ENCODE measurements at regions not wholly inside any gene's neighbourhood (a gene's known extent, or its start where the extent isn't known, plus 50 kb on each side); places are given as distances from the start of the nearest gene placed in this dataset.
"Not testable (repeated sequence)": the region's sequence is repeated elsewhere in the genome, so short reads cannot be mapped to it uniquely, and the experiment has no call there.

DNA sequence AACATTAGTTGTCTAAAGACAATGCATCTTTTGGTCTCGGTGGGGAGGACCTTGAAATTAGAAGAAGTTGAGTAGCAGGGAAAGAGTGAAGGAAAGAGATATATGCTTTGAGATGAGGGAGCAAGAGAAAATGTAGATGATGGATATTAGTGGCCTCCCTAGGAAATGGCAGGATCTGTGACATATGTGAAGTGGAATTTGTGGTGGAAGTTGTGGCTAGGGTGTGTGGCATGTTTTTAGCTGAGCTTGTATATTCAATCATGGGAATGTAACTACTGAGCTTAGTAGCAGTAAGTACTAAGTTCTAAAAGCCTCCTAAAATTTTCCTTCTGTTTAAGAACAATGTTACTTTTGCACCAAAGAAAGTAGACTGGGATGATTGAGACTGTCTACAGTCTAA, 382.8 kb upstream of the CTSO start:
- FAIRE-seq (no peak), DNase-seq (ENCODE audit: insufficient read length, low spot score) (no peak)

DNA sequence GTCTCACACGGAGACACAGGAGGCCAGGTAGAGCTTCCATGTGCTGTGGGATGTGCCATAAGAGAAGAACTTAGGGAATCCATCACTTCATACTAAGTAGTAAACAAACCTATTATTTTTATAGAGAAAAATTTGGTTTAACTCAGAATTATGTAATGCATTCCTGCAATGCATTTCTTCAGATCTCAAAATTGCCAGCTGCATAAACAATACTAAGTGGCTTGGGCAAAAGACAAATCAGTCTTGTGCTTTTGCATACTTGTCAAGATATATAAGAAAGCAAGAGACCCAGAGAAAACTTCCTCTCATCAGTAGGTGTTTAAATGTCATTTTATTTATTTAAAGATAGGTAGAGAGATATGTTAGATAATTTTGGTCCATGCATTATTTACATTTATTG, 382.1 kb upstream of the CTSO start:
- no peak for FAIRE-seq
- no peak for DNase-seq (ENCODE audit: insufficient read length, low spot score)

DNA sequence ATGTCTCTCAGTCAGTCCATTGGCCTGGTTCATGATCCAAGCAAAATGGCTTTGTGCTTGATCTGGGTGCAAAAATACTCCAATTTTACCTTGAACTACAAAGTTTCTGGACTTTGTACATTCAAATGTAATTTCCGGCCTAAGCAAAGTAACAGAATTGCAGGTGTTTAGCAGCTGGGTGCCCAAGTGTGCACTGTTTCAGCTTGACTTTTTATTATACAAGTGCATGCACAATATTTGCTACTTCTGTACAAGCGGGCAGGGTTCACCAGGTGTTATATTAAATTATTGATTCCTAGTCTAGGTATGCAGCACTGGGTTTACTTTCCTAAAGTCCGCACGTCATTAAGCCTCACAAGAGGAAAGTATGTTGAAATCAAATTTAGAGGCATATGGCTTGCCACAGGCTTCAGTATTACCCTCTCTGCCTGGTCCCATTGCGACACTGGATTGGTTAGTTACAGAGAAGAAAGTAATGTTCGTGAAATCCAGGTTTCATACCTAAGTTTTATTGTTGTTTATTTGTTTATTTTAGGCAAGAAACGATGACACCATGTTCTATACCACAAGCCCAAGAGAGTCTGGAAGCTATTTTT, 376.9 kb upstream of the CTSO start:
- DNase-seq (ENCODE audit: insufficient read length, low spot score) (no peak), FAIRE-seq (no peak)

DNA sequence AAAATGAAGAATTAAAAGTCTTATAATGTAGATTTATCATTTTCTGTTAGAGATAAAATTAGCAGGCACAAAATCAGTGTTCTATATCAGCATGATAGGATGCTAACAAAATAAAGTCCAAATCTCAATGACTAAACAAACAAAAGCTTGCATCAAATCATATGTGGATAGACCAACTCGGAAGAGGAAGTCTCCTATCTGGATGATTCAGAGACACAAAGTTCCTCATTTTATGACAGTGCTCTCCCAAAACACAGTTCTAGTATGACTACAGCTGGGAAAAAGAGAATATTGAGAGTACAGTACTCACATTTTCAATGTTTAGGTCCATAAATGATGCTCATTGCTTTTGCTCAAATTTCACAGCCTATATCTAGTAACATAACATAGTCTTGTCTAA, 376.1 kb upstream of the CTSO start:
- no peak for FAIRE-seq
- DNase-seq (ENCODE audit: insufficient read length, low spot score): no peak

DNA sequence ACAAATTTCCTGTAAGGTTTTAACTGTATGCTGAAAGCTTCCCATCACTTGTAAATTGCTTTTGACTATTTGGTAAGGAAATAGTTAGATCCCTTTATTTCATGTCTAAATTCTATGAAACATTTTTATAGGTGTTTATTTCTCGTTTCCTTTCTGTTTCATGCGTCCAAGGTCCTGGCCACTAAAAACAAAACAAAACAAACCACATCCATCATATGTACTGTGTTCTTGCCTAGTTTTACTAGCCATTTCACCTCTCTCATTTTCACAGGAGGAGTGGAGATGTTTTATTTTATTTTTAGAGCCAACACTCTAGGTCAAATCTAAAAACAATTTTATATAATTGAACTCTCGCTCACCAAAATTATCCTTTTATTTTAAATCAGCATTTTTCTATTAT, 375.2 kb upstream of the CTSO start:
- FAIRE-seq (no peak), DNase-seq (ENCODE audit: insufficient read length, low spot score) (no peak)

DNA sequence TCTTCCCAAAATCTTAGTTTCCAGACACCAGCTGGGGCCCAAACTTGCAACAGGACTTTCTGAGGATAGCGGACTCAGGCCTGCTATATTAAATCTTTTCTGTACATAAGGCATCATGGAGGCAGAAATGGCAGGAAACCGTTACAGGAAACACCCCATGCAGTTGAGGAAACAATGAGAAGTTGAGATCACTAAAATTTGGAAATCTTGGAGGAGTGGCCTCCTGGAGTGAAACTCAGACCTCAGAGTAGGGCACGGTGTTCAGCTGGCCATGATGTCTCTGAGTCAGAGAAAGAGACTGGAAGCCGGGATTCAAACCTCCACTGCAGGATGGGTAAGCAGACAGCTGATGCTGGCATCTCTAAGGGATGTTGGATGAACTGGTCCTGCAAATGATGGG, 372.6 kb upstream of the CTSO start:
- DNase-seq (ENCODE audit: insufficient read length, low spot score) (no peak), FAIRE-seq (no peak)

DNA sequence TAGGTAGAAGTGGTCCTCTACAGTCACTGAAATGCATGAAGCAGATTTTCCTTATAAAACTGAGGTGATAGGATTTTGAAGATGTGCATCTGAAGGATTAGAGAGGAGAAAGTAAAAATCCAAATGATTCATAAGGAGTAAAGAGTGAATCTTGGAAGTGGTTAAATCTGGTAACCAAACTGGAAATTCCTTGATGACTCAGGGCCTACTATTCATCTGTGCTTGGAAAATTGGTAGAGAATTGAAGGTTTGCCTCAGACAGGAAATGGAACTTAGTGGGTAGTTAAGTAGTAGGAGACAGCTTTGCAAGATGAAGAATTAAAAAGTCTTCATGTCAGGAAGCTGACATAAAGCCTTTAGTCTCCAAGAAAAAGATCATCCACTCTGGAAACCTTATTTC, 368.9 kb upstream of the CTSO start:
- no peak for FAIRE-seq
- no peak for DNase-seq (ENCODE audit: insufficient read length, low spot score)

DNA sequence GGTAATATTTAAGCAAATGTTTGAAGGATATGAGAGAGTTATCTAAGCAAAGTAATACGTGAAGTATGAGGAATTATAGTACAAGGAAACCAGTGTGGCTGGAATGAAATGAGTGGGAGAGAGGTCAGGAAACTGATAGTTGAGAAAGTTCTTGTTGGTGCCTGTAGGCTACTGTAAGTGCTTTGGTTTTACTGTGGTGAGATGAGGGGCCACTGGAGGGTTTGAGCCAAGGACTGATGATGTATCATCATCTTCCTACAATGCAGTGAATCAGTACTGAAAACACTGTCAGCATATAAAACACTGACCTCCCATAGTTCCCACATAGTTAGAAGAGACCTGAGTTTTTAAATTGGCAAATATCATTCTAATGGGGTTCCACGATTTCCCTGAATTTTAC, 367.5 kb upstream of the CTSO start:
- DNase-seq (ENCODE audit: insufficient read length, low spot score): no peak
- FAIRE-seq: no peak

DNA sequence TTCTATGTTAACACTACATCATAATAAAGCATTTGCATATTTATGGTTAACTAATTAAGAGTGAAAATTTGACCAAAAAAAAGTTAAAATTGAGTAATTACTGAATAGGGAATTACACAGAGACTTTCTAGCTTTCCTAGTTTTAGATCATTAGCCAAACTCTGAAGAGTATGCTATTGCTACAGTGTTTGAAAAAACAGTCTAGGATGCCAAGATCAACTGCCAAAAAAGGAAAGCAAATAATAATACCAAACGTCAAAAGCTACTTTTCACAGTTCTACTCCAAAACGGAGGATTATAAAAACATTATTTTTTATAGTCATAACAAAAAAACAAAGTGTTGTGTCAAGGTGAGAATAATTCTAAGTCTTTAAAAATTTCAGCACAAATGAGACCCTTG, 359.8 kb upstream of the CTSO start:
- DNase-seq (ENCODE audit: insufficient read length, low spot score): no peak
- no peak for FAIRE-seq

DNA sequence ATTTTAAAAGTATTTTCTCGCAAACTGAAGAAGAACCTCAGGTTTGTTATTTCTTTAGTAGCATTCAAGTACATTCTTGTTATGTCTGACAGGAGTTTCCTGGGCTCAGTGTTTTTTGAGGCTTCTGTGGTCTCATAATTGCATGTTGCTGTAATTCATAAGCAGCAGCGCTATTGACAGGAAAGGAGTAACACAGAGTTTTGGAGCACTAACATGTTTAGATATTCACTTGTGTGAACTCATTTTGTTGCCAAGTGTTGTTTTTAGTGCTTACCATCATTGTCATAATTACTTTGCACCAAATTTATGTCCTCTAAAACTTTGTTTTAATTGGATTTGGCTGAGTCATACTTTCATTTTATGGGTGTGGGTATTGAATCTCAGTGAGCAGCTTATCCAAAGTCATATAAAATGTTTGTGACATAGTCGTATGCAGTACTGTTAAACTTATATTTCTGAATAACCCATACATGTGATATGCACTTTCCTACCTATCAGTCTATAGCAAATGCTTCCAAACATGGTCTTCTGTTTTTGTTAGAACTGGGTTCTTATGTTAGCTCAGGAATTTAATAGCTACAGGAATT, 358.7 kb upstream of the CTSO start:
- no peak for FAIRE-seq
- no peak for DNase-seq (ENCODE audit: insufficient read length, low spot score)

DNA sequence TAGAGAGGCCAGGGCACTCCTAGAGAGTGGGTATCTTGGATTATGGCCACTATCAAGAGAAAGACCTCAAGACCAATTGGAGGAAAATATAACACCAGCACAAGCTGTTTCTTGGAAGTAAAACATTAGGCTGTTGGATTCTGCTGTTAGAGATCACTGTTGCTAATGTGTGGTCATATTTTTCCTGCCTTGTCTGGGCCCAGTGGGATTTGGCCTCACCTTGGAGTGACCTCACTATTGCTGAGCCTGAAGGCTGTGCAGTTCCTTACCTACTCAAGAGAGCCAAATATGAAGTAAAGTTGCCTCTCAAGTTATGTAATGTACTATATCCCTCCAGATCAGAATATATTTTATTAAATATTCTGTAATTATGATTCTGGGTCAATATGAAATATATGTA, 355.4 kb upstream of the CTSO start:
- FAIRE-seq (no peak), DNase-seq (ENCODE audit: insufficient read length, low spot score) (no peak)

DNA sequence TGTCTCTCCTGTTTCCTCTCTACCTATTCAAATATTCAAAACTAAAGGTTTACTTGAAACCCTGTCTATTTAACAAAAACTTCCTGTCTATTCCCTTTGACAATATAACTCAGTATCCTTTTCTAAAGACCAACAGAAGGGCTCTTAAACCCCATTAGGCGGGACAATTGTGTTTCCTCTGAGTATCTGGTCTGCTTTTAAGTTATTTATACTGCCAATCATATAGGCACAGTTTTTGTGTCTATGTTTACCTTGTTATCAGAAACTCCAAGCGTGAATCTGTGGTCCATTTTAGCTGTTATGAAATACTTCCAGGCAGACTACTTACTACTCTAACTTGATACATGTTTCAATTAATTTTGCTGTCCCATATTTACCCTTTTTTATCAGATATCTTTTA, 350.0 kb upstream of the CTSO start:
- FAIRE-seq (no peak), DNase-seq (ENCODE audit: insufficient read length, low spot score) (no peak)

DNA sequence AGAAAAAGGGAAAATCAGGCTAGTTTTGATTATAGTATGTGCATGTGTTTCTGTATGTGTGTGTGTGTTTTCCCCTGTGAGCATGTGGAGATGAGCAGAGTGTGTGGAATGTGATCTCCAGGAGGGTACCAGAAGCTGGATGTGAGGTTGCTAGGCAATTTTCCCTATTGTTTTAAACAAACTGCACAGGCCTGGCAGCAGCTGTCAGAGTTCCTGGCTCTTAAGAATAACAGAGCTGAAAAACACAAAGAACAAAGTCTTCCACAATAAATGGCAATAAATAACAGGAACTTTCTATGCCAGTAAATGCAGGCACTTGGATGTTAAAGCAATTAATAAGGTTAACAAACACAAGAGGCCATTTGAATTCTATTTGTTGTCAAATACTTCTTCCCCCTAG, 344.6 kb upstream of the CTSO start:
- FAIRE-seq: no peak
- no peak for DNase-seq (ENCODE audit: insufficient read length, low spot score)

DNA sequence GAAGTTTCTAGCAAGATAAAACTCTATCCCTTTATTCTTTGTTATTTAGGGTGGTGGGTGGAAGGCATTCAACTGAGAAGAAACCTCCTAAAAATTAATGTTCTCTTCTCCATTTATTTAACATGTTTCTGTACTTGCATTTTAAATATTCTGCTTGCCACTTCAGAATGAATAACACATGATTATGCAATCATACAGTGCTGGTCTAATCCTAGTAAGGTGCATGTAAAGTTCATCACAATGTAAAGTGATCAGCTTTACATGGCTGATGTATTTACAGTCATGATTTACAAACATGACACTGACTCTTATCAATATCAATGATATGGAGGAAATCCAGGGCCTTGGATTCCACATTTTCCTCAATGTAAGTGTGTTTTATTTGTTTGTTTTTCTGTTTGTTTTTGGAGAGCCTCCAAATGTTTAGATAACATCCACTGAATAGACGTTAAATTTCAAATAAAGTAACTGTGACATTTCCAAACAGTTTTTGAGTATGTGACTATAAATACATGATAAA, 342.1 kb upstream of the CTSO start:
- FAIRE-seq (no peak), DNase-seq (ENCODE audit: insufficient read length, low spot score) (no peak)

DNA sequence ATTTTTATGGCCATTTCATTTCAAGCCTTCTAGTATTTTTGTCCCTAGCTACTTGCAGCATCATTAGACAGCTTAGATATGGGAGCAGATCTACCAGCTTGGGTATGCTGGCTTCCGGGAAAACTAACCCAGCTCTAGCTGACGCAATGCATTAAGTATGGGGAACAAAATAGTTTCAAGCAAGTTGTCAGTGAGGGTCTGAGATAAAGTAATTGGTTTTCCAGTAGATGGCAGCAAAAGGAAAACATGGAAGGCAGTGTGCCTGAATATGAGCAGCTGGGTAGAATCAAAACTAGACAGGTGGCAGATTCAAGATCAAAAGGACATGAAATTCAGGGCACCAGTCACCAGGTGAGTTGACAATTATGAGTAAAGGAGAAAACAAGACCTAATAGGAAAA, 340.9 kb upstream of the CTSO start:
- FAIRE-seq: no peak

DNA sequence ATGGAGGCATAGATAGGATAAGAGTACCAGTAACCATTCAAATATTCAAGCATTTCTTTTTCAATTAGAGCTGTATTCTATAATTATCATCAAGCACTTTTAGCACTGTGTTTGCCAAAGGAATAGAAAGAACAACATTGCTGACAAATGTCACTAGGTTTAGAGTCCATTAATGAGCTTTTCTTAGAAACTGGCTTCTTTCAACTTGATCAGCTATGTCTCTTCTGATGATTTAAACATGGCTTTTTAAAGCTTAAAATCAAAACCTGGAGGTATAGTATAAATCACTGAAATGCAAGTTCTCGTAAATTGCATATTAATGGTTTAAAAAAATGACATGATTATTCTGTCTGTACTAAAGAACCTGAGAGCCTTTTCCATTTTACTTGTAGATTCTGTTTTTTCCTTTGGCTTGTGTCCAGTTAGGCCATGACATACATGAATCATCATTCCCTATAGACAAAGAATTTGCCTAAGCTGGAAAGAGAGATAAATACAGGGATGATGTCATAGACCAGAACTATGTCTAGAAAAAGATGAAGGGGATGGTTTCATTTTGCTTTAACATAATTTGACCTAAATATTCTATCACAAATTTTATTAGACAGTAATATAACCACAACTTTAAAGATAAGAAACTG, 340.1 kb upstream of the CTSO start:
- DNase-seq (ENCODE audit: insufficient read length, low spot score) (no peak), FAIRE-seq (no peak)

More for the DNA sequence above, 340.9 kb upstream of the CTSO start:
- DNase-seq (ENCODE audit: insufficient read length, low spot score): no peak

DNA sequence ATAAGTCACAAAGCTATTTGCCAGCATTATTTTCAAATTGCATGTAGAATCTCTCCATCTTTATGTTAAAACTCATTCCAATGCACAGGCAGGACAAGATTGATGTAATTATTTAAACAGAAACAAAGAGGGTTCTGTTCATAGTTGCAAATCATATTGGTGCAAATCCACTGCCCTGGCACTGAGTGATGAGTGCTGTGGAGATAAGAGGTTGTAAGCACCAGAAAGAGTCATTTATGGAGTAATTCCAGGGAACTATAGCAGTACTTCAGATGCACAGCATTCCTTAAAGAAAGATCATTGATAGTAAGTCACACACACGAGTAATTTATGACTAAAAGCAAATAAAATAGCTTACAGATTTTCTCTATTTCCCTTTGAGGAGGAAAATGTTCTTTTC, 337.7 kb upstream of the CTSO start:
- DNase-seq (ENCODE audit: insufficient read length, low spot score) (no peak), FAIRE-seq (no peak)

DNA sequence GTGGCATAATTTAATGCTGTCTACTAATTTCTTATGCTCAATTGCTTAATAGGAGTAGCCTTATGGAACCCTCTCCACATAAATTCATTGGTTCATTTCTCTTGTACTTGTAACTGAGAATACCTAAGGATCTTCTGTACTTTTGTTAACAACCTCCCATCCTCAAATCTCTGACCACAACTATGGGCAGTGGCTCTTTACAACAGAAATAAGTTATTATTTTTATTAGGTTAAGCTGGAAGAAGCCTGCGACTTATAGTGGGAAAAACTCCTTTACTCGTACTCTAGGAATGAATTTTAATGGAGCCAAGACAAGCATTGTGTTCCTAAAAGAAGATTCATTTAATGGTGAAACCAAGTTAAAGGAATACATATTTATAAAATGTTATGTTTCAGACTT, 337.1 kb upstream of the CTSO start:
- FAIRE-seq (no peak), DNase-seq (ENCODE audit: insufficient read length, low spot score) (no peak)

DNA sequence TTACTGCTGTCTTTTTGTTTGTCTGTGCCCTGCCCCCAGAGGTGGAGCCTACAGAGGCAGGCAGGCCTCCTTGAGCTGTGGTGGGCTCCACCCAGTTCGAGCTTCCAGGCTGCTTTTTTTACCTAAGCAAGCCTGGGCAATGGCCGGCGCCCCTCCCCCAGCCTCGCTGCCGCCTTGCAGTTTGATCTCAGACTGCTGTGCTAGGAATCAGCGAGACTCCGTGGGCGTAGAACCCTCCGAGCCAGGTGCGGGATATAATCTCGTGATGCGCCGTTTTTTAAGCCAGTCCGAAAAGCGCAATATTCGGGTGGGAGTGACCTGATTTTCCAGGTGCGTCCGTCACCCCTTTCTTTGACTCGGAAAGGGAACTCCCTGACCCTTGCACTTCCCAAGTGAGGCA, 336.4 kb upstream of the CTSO start:
- DNase-seq (ENCODE audit: insufficient read length, low spot score); FAIRE-seq: not testable (repeated sequence)

DNA sequence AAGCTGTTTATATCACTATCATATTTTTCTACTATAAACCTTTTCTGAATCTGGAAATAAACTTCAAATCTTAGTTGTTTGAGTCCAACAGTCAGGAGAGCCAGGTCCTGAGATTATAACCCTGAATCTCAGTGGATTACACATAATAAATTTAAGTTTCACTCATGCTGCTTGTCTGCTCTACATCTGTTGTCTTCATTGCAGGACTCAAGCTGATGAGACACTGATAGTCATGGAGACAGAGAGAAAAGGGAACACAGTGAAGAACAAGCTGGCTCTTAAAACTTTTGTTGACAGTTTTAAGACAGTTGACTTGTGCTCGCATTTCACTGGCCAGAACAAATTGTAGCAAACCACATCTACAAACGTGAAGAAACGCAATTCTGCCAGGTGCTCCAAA, 327.0 kb upstream of the CTSO start:
- FAIRE-seq: no peak
- DNase-seq (ENCODE audit: insufficient read length, low spot score): no peak

DNA sequence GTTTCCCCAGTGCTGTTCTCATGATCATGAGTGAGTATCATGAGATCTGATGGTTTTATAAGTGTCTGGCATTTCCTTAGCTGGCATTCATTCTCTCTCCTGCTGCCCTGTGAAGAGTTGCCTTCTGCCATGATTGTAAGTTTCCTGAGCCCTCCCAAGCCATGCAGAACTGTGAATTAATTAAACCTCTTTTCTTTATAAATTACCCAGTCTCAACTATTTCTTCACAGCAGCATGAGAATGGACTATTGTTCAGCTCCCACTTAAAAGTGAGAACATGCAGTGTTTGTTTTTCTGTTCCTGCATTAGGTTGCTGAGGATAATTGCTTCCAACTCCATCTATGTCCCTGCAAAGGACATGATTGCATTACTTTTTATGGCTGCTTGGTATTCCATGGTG, 311.7 kb upstream of the CTSO start:
- FAIRE-seq: no peak
- no peak for DNase-seq (ENCODE audit: insufficient read length, low spot score)

DNA sequence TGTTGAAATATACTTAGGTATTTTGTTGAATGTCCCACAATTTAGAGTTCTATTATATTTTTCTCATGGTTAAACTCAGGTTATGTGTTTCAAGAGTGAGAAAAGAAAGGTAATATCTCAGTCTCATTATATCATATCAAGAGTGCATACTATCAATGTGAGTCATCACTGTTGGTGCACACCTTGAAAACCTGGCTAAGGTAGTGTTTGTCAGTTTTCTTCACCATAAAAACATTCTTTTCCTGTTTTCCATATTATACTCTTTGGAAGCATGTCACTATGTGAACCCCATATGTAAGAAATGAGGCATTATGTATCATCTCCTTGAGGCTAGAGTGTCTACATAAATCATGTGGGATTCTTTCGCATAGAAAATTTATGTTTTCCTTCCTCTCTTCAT, 307.6 kb upstream of the CTSO start:
- no peak for FAIRE-seq
- DNase-seq (ENCODE audit: insufficient read length, low spot score): no peak

Measured in GM19239 (cell line).